HEK293T (cell line): ENCODE measurements at regions not wholly inside any gene's neighbourhood (a gene's known extent, or its start where the extent isn't known, plus 50 kb on each side); places are given as distances from the start of the nearest gene placed in this dataset.

ENCODE experiments used
- CTCF ChIA-PET: fragments of 350-600 bp; formaldehyde crosslinking; extraction: SDS; loops from one replicate; lab custom pipeline; 2021; ENCODE audit warnings: antibody characterized with exemption, inconsistent platforms; lab: Yijun Ruan, JAX
- POLR2A ChIA-PET: fragments of 350-600 bp; formaldehyde crosslinking; extraction: SDS; loops from one replicate; lab custom pipeline; 2020; ENCODE audit warnings: antibody characterized with exemption, inconsistent platforms; lab: Yijun Ruan, JAX
- DNase-seq: peaks from one replicate; pipeline ENCODE4 v3.0.0; 2012; ENCODE audit warnings: mixed read lengths; ENCODE audit errors: extremely low spot score
- ARNT ChIP-seq: fragments of 450-650 bp; IDR thresholded peaks from 2 replicates; pipeline ENCODE4 v1.6.1; 2017; ENCODE audit warnings: mild to moderate bottlenecking
- BHLHE40 ChIP-seq: fragments of 450-650 bp; IDR thresholded peaks from 2 replicates; pipeline ENCODE4 v1.6.1; 2016; ENCODE audit warnings: mild to moderate bottlenecking, moderate library complexity, borderline replicate concordance
- CTBP1 ChIP-seq: fragments of 450-650 bp; IDR thresholded peaks from 2 replicates; pipeline ENCODE4 v1.6.1; 2016; ENCODE audit warnings: borderline replicate concordance
- ELF4 ChIP-seq: fragments of 450-650 bp; IDR thresholded peaks from 2 replicates; pipeline ENCODE4 v1.6.1; 2017; ENCODE audit warnings: antibody characterized with exemption
- FOXA1 ChIP-seq: fragments of 450-650 bp; IDR thresholded peaks from 2 replicates; pipeline ENCODE4 v1.6.1; 2016; ENCODE audit warnings: mild to moderate bottlenecking
- FOXK2 ChIP-seq: fragments of 450-650 bp; IDR thresholded peaks from 2 replicates; pipeline ENCODE4 v1.6.1; 2016; ENCODE audit warnings: mild to moderate bottlenecking
- FOXM1 ChIP-seq: fragments of 450-650 bp; IDR thresholded peaks from 2 replicates; pipeline ENCODE4 v1.6.1; 2017; ENCODE audit warnings: mild to moderate bottlenecking, borderline replicate concordance
- HDGF ChIP-seq: fragments of 450-650 bp; IDR thresholded peaks from 2 replicates; pipeline ENCODE4 v1.6.1; 2017; ENCODE audit warnings: antibody characterized with exemption, borderline replicate concordance
- L3MBTL2 ChIP-seq: fragments of 450-650 bp; conservative IDR thresholded peaks from 2 replicates; pipeline ENCODE4 v1.6.1; 2016; ENCODE audit warnings: mild to moderate bottlenecking
- LEF1 ChIP-seq: fragments of 450-650 bp; IDR thresholded peaks from 2 replicates; pipeline ENCODE4 v1.6.1; 2017; ENCODE audit warnings: mild to moderate bottlenecking, borderline replicate concordance
- NFRKB ChIP-seq: fragments of 450-650 bp; IDR thresholded peaks from 2 replicates; pipeline ENCODE4 v1.6.1; 2016; ENCODE audit warnings: mild to moderate bottlenecking, moderate library complexity
- PKNOX1 ChIP-seq: fragments of 450-650 bp; IDR thresholded peaks from 2 replicates; pipeline ENCODE4 v1.6.1; 2016
- SP1 ChIP-seq: fragments of 450-650 bp; IDR thresholded peaks from 2 replicates; pipeline ENCODE4 v1.6.1; 2017
- SUZ12 ChIP-seq: fragments of 450-650 bp; IDR thresholded peaks from 2 replicates; pipeline ENCODE4 v1.6.1; 2016; ENCODE audit warnings: mild to moderate bottlenecking
- TARDBP ChIP-seq: fragments of 450-650 bp; IDR thresholded peaks from 2 replicates; pipeline ENCODE4 v1.6.1; 2016
- ZNF384 ChIP-seq: fragments of 450-650 bp; IDR thresholded peaks from 2 replicates; pipeline ENCODE4 v1.6.1; 2016

- POLR2A ChIA-PET: no interaction called here
- DNase-seq: no peak
- CTCF ChIA-PET: no interaction called here
- TF ChIP-seq CTBP1 (no peak), ARNT (no peak), SP1 (no peak)
Observed at GRCh38 chr14:85892251-85892650, 362.3 kb downstream of the FLRT2 start.

- TF ChIP-seq PKNOX1 (no peak), L3MBTL2 (no peak), FOXA1 (no peak), SP1 (no peak), FOXM1 (no peak), SUZ12 (no peak), ELF4 (no peak), ARNT (no peak), LEF1 (no peak), HDGF (no peak), CTBP1 (no peak), BHLHE40 (no peak), ZNF384 (no peak), FOXK2 (no peak), TARDBP (no peak), NFRKB (no peak)
- CTCF ChIA-PET: no interaction called here
- POLR2A ChIA-PET: no interaction called here
- no peak for DNase-seq
Observed at GRCh38 chr14:85883966-85884365, 354.0 kb downstream of the FLRT2 start.

- no peak for DNase-seq
- ChIA-PET CTCF (no interaction called here), POLR2A (no interaction called here)
- no peak for TF ChIP-seq ZNF384
- no peak for TF ChIP-seq TARDBP
- no peak for TF ChIP-seq L3MBTL2
- no peak for TF ChIP-seq SP1
- TF ChIP-seq NFRKB: no peak
- TF ChIP-seq FOXM1: no peak
- no peak for TF ChIP-seq ELF4
- no peak for TF ChIP-seq SUZ12
Observed at GRCh38 chr14:85883101-85883500, 353.2 kb downstream of the FLRT2 start.

DNA sequence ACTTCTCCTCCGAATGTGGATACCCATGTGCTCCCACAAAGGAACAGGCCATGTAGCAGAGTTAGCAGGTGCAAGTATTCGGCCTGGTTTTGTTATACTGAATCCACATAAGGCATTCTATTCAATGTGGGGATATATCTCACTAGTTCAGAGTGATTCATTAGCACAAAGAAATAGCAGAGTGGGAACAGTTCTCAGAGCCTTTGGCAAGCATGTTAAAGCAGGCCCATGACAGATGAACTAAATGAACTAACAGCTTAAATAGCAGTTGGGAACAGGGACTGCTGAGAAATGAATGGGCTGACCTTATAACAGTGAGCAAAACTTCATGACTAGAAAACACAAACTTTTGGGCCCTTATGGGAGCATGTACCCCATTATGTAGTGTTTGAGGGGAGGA is 352.0 kb downstream of the FLRT2 start:
- POLR2A ChIA-PET: no interaction called here
- no peak for DNase-seq
- CTCF ChIA-PET: no interaction called here
- TF ChIP-seq CTBP1 (no peak), BHLHE40 (no peak), PKNOX1 (no peak), L3MBTL2 (no peak), FOXA1 (no peak), ELF4 (no peak), NFRKB (no peak), HDGF (no peak), ZNF384 (no peak), SUZ12 (no peak), FOXM1 (no peak), TARDBP (no peak), FOXK2 (no peak), SP1 (no peak), LEF1 (no peak), ARNT (no peak)

DNA sequence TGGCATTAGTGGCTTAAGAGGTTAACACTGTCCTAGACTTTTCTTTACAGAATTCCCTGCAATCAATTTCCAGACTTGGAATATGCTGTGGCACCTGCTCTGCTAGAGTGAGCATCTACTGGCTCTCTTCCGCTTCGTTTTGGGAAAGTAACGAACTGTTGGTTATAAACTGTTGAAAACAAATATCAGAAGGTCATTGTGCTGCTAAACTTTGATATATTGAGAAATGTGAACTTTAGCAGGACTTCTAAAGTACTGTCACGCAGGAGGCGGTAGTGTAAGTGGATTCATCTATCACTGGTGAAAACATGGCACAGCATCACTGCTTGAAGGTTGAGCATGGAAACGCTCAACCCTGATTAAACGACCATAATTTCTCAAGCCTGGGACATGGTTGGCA is 348.9 kb downstream of the FLRT2 start:
- DNase-seq: no peak
- TF ChIP-seq PKNOX1 (no peak), ARNT (no peak), ELF4 (no peak), ZNF384 (no peak), SUZ12 (no peak), LEF1 (no peak), TARDBP (no peak), CTBP1 (no peak), FOXM1 (no peak), BHLHE40 (no peak), NFRKB (no peak), FOXK2 (no peak), FOXA1 (no peak), SP1 (no peak)
- ChIA-PET POLR2A (no interaction called here), CTCF (no interaction called here)

DNA sequence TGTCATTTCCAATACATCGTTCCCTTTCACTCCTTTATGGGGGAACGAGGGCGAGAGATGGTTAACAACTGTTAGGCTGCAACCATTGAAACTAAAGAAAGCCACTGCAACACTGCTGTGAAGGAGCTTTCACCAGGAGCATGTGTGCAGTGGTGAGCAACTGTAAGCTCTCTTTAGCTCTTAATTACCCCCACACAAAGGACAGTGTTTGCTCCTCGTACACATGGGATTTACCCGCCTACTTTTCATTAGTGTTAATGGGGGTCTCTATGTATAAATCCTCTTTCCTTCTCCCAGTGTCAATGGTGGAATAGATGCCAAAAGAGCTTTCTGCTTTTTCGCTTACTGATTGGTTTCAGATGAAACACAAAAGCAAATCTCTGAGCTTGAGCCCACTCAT is 343.1 kb downstream of the FLRT2 start:
- TF ChIP-seq ELF4 (no peak), LEF1 (no peak), FOXK2 (no peak), SUZ12 (no peak), CTBP1 (no peak), SP1 (no peak), PKNOX1 (no peak), ZNF384 (no peak), TARDBP (no peak), NFRKB (no peak)
- CTCF ChIA-PET: no interaction called here

More for the DNA sequence above, 343.1 kb downstream of the FLRT2 start:
- POLR2A ChIA-PET: no interaction called here
- no peak for DNase-seq
